ENCODE measurements at regions not wholly inside any gene's neighbourhood (a gene's known extent, or its start where the extent isn't known, plus 50 kb on each side); places are given as distances from the start of the nearest gene placed in this dataset.

- Histone ChIP-seq H3K4me3 (ENCODE audit: low read depth, low read length) (no peak overlapping the region), H3K27me3 (ENCODE audit: control insufficient read depth, insufficient read depth, low read length) (no peaks in the 10 kb centered on the region), H3K36me3 (ENCODE audit: control insufficient read depth, insufficient read depth, low read length) (no peaks in the 10 kb centered on the region)
- no peak for TF ChIP-seq CTCF (IDR thresholded peaks at IDR 0.05; ENCODE audit: insufficient read depth, low read length, severe bottlenecking)
- FAIRE-seq (no peak), DNase-seq (ENCODE audit: low read depth) (no peak)
Measured at GRCh38 chr17:21537302-21537701, 155.0 kb upstream of the KCNJ18 start.

GRCh38 chr17:21538615-21539014 lies 153.7 kb upstream of the KCNJ18 start:
- Histone ChIP-seq H3K4me3 (ENCODE audit: low read depth, low read length) (no peak overlapping the region), H3K27me3 (ENCODE audit: control insufficient read depth, insufficient read depth, low read length) (no peaks in the 10 kb centered on the region), H3K36me3 (ENCODE audit: control insufficient read depth, insufficient read depth, low read length) (no peaks in the 10 kb centered on the region)
- no peak for DNase-seq (ENCODE audit: low read depth)
- TF ChIP-seq CTCF (IDR thresholded peaks at IDR 0.05; ENCODE audit: insufficient read depth, low read length, severe bottlenecking), result no peak
- FAIRE-seq, result no peak

GRCh38 chr17:21539146-21539545 lies 153.2 kb upstream of the KCNJ18 start:
- no peak for FAIRE-seq
- peaks cover 2% of the 10 kb centered on the region for H3K36me3 ChIP-seq (ENCODE audit: control insufficient read depth, insufficient read depth, low read length)
- no peak overlapping the region for H3K4me3 ChIP-seq (ENCODE audit: low read depth, low read length)
- no peak for TF ChIP-seq CTCF (IDR thresholded peaks at IDR 0.05; ENCODE audit: insufficient read depth, low read length, severe bottlenecking)
- peak; percentile 73 for DNase-seq (ENCODE audit: low read depth)
- no peaks in the 10 kb centered on the region for H3K27me3 ChIP-seq (ENCODE audit: control insufficient read depth, insufficient read depth, low read length)

GRCh38 chr17:21540502-21540901 lies 151.8 kb upstream of the KCNJ18 start:
- no peak for DNase-seq (ENCODE audit: low read depth)
- H3K36me3 ChIP-seq (ENCODE audit: control insufficient read depth, insufficient read depth, low read length), result peaks cover 2% of the 10 kb centered on the region
- no peak overlapping the region for H3K4me3 ChIP-seq (ENCODE audit: low read depth, low read length)
- FAIRE-seq, result no peak
- no peak for TF ChIP-seq CTCF (IDR thresholded peaks at IDR 0.05; ENCODE audit: insufficient read depth, low read length, severe bottlenecking)
- no peaks in the 10 kb centered on the region for H3K27me3 ChIP-seq (ENCODE audit: control insufficient read depth, insufficient read depth, low read length)

- no peak for FAIRE-seq
- TF ChIP-seq CTCF (IDR thresholded peaks at IDR 0.05; ENCODE audit: insufficient read depth, low read length, severe bottlenecking), result no peak
- no peak for DNase-seq (ENCODE audit: low read depth)
- no peaks in the 10 kb centered on the region for H3K27me3 ChIP-seq (ENCODE audit: control insufficient read depth, insufficient read depth, low read length)
- H3K4me3 ChIP-seq (ENCODE audit: low read depth, low read length), result no peak overlapping the region
- H3K36me3 ChIP-seq (ENCODE audit: control insufficient read depth, insufficient read depth, low read length), result peaks cover 2% of the 10 kb centered on the region
Measured at GRCh38 chr17:21542070-21542469, 150.3 kb upstream of the KCNJ18 start.

- no peak overlapping the region for H3K4me3 ChIP-seq (ENCODE audit: low read depth, low read length)
- no peak for FAIRE-seq
Measured at GRCh38 chr17:21542991-21543390, 149.3 kb upstream of the KCNJ18 start.

More at GRCh38 chr17:21542991-21543390, 149.3 kb upstream of the KCNJ18 start:
- no peak for DNase-seq (ENCODE audit: low read depth)
- H3K27me3 ChIP-seq (ENCODE audit: control insufficient read depth, insufficient read depth, low read length), result no peaks in the 10 kb centered on the region
- peaks cover 2% of the 10 kb centered on the region for H3K36me3 ChIP-seq (ENCODE audit: control insufficient read depth, insufficient read depth, low read length)
- TF ChIP-seq CTCF (IDR thresholded peaks at IDR 0.05; ENCODE audit: insufficient read depth, low read length, severe bottlenecking), result no peak
